ENCODE measurements at regions not wholly inside any gene's neighbourhood (a gene's known extent, or its start where the extent isn't known, plus 50 kb on each side); places are given as distances from the start of the nearest gene placed in this dataset.
A peak's percentile ranks its signal among the peaks of the same experiment; 100 is the strongest.

DNA sequence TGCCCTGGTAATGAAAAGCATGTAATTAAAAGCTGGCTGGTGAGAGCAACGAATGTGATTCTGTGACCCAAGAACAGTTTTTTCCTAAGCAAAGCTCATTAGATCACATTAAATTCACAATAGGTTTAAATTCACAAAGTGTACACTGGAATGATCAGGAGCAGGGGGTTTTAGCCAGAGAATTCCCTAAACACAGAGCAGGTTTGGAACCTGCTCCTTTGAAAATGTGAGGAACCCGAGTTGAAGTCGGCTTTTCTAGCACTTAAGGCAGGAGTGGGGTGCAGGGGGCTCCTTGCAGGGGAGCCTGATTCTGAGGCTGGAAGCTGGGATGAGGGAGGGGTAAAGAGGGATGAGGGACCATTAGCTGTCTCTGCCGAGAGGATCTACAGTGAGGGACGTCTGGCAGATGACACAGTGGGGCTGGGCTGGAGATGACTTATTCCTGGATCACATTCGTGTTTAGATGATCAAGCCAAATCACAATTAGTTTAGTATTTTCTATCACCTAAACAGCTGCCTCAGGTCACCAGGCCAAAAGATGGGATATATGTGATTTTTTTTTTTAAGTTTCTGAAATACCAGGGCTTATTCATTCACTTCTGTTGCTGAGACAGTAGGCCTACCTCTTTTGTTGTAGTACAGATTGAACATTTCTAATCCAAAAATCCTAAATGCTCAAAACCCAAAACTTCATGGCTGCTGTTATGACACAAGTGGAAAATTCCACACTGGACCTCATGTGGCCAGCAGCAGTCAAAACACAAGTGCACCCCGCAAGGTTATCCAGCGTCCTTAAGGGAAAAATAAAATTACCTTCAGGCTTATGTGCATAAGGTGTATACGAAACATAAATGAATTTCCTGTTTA is 93.1 kb upstream of the HIVEP1 start:
- TF ChIP-seq SPI1 (IDR thresholded peaks at IDR 0.05; ENCODE audit: low read depth, low read length): no peak
- no peak for TF ChIP-seq TAF1 (IDR thresholded peaks at IDR 0.05; ENCODE audit: low read depth, low read length)
- TF ChIP-seq POLR2AphosphoS5 (IDR thresholded peaks at IDR 0.05; ENCODE audit: low read depth, low read length): no peak
- no peak for TF ChIP-seq POU2F2 (IDR thresholded peaks at IDR 0.05; ENCODE audit: low read depth, low read length)
- no peak for TF ChIP-seq POLR2A (IDR thresholded peaks at IDR 0.05; ENCODE audit: low read depth, low read length)
- no peak for TF ChIP-seq PAX5 (IDR thresholded peaks at IDR 0.05; ENCODE audit: insufficient read depth, low read length, severe bottlenecking)
- no peak for FAIRE-seq
- DNase-seq (ENCODE audit: insufficient read length, low spot score): no peak

GRCh38 chr6:11917951-11918738 is 94.0 kb upstream of the HIVEP1 start:
- DNase-seq (ENCODE audit: insufficient read length, low spot score): no peak
- FAIRE-seq: no peak
- TF ChIP-seq POLR2A (IDR thresholded peaks at IDR 0.05; ENCODE audit: low read depth, low read length): no peak

- FAIRE-seq (no peak), DNase-seq (ENCODE audit: insufficient read length, low spot score) (no peak)
- TF ChIP-seq SPI1 (IDR thresholded peaks at IDR 0.05; ENCODE audit: low read depth, low read length) (no peak), POLR2A (IDR thresholded peaks at IDR 0.05; ENCODE audit: low read depth, low read length) (no peak), TAF1 (IDR thresholded peaks at IDR 0.05; ENCODE audit: low read depth, low read length) (no peak), POU2F2 (IDR thresholded peaks at IDR 0.05; ENCODE audit: low read depth, low read length) (no peak), PAX5 (IDR thresholded peaks at IDR 0.05; ENCODE audit: insufficient read depth, low read length, severe bottlenecking) (no peak), POLR2AphosphoS5 (IDR thresholded peaks at IDR 0.05; ENCODE audit: low read depth, low read length) (no peak)
Measured at GRCh38 chr6:11912420-11912819, 99.7 kb upstream of the HIVEP1 start.

DNA sequence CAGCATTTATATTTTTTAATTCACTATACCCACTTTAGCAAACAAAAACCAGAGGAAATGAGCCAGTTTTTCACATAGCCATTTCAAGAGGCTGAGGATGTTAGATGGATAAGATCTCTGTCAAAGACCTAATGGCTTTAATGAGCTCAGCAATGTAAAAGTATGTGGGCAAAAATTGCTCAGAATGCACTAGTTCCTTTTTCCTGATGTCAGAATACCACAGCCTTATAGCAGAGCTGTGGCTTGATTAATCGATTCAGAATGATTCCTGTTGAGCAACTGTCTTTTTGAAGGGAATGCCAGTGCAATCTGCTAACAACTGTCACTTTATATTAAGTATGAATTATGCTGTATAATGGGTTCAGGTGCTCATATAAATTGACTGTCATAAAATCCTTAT is 100.6 kb upstream of the HIVEP1 start:
- FAIRE-seq (no peak), DNase-seq (ENCODE audit: insufficient read length, low spot score) (no peak)
- TF ChIP-seq POLR2A (IDR thresholded peaks at IDR 0.05; ENCODE audit: low read depth, low read length): no peak
- TF ChIP-seq POU2F2 (IDR thresholded peaks at IDR 0.05; ENCODE audit: low read depth, low read length): no peak
- no peak for TF ChIP-seq PAX5 (IDR thresholded peaks at IDR 0.05; ENCODE audit: insufficient read depth, low read length, severe bottlenecking)
- no peak for TF ChIP-seq SPI1 (IDR thresholded peaks at IDR 0.05; ENCODE audit: low read depth, low read length)
- TF ChIP-seq POLR2AphosphoS5 (IDR thresholded peaks at IDR 0.05; ENCODE audit: low read depth, low read length): no peak
- TF ChIP-seq TAF1 (IDR thresholded peaks at IDR 0.05; ENCODE audit: low read depth, low read length): no peak

- TF ChIP-seq POLR2AphosphoS5 (IDR thresholded peaks at IDR 0.05; ENCODE audit: low read depth, low read length): no peak
- no peak for DNase-seq (ENCODE audit: insufficient read length, low spot score)
- no peak for FAIRE-seq
Measured at GRCh38 chr6:11909696-11910132, 102.4 kb upstream of the HIVEP1 start.

- DNase-seq (ENCODE audit: insufficient read length, low spot score) (no peak), FAIRE-seq (no peak)
Measured at GRCh38 chr6:11908436-11909105, 103.5 kb upstream of the HIVEP1 start.

DNA sequence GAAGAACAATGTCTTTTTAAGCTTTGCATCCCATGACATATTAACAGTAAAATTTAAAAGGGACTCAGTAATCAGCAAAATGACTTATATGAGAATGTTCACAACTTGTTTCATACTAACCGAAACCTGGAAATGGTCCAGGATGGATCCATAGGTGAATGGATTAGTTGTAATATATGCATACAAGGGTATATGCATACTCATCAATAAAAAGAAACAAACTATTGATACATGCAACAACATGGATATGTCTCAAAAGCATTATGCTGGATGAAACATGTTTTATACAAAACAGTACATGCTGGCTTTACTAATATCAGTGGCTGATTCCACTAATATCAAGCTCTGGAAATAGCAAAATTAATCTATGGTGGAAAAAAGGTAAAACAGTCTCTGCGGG is 108.5 kb upstream of the HIVEP1 start:
- TF ChIP-seq SPI1 (IDR thresholded peaks at IDR 0.05; ENCODE audit: low read depth, low read length) (no peak), PAX5 (IDR thresholded peaks at IDR 0.05; ENCODE audit: insufficient read depth, low read length, severe bottlenecking) (no peak), POU2F2 (IDR thresholded peaks at IDR 0.05; ENCODE audit: low read depth, low read length) (no peak), POLR2A (IDR thresholded peaks at IDR 0.05; ENCODE audit: low read depth, low read length) (no peak), POLR2AphosphoS5 (IDR thresholded peaks at IDR 0.05; ENCODE audit: low read depth, low read length) (no peak), TAF1 (IDR thresholded peaks at IDR 0.05; ENCODE audit: low read depth, low read length) (no peak)
- FAIRE-seq (no peak), DNase-seq (ENCODE audit: insufficient read length, low spot score) (no peak)

More at GRCh38 chr6:11908436-11909105, 103.5 kb upstream of the HIVEP1 start:
- TF ChIP-seq SPI1 (IDR thresholded peaks at IDR 0.05; ENCODE audit: low read depth, low read length): no peak
- no peak for TF ChIP-seq POLR2A (IDR thresholded peaks at IDR 0.05; ENCODE audit: low read depth, low read length)

GRCh38 chr6:11902527-11902926 is 109.6 kb upstream of the HIVEP1 start:
- no peak for DNase-seq (ENCODE audit: insufficient read length, low spot score)
- TF ChIP-seq PAX5 (IDR thresholded peaks at IDR 0.05; ENCODE audit: insufficient read depth, low read length, severe bottlenecking) (no peak), POLR2A (IDR thresholded peaks at IDR 0.05; ENCODE audit: low read depth, low read length) (no peak), POU2F2 (IDR thresholded peaks at IDR 0.05; ENCODE audit: low read depth, low read length) (no peak), SPI1 (IDR thresholded peaks at IDR 0.05; ENCODE audit: low read depth, low read length) (no peak), TAF1 (IDR thresholded peaks at IDR 0.05; ENCODE audit: low read depth, low read length) (no peak), POLR2AphosphoS5 (IDR thresholded peaks at IDR 0.05; ENCODE audit: low read depth, low read length) (no peak)
- no peak for FAIRE-seq

- TF ChIP-seq POU2F2 (IDR thresholded peaks at IDR 0.05; ENCODE audit: low read depth, low read length) (no peak), POLR2A (IDR thresholded peaks at IDR 0.05; ENCODE audit: low read depth, low read length) (no peak), SPI1 (IDR thresholded peaks at IDR 0.05; ENCODE audit: low read depth, low read length) (no peak), TAF1 (IDR thresholded peaks at IDR 0.05; ENCODE audit: low read depth, low read length) (no peak), PAX5 (IDR thresholded peaks at IDR 0.05; ENCODE audit: insufficient read depth, low read length, severe bottlenecking) (no peak), POLR2AphosphoS5 (IDR thresholded peaks at IDR 0.05; ENCODE audit: low read depth, low read length) (no peak)
- DNase-seq (ENCODE audit: insufficient read length, low spot score): no peak
- FAIRE-seq: peak; percentile 72
Measured at GRCh38 chr6:11900662-11901598, 111.2 kb upstream of the HIVEP1 start.

Measured in GM12891 (cell line).